ENCODE measurements at regions not wholly inside any gene's neighbourhood (a gene's known extent, or its start where the extent isn't known, plus 50 kb on each side); places are given as distances from the start of the nearest gene placed in this dataset.

- no peaks in the 10 kb centered on the region for H3K9me2 ChIP-seq
- WGBS (ENCODE audit: low lambda C conversion rate), result 20% methylated on average over 2 of the region's 2 CpGs
- no peaks in the 10 kb centered on the region for H3F3A ChIP-seq (replicated peaks; ENCODE audit: insufficient read depth)
- H3K9me3 ChIP-seq, result no peaks in the 10 kb centered on the region
- H3K27me3 ChIP-seq (ENCODE audit: insufficient read depth), result no peaks in the 10 kb centered on the region
- H3K4me1 ChIP-seq (ENCODE audit: control insufficient read depth in 1 of 2, insufficient read depth in 2 of 2, low read depth in 1 of 2, low read length in 1 of 2), result peaks cover 0 to 3% of the 10 kb centered on the region in 2 experiments; a peak in 2 of 4 replicates
- no peak overlapping the region for H2AFZ ChIP-seq (ENCODE audit: low read depth)
- H3K79me2 ChIP-seq (ENCODE audit: insufficient read depth), result no peaks in the 10 kb centered on the region
- TF ChIP-seq NRF1 (IDR thresholded peaks at IDR 0.05; ENCODE audit: low read depth, low read length) (no peak), EP300 (IDR thresholded peaks at IDR 0.05; ENCODE audit: borderline replicate concordance in 1 of 2, low read depth in 1 of 2, low read length in 1 of 2) (peak in 1 of 2 experiments; percentile 67; a peak in 2 of 4 replicates), MAX (IDR thresholded peaks at IDR 0.05; ENCODE audit: low read depth) (no peak), GATA2 (CRISPR knock-in tag; IDR thresholded peaks at IDR 0.05) (peak; percentile 54; the same call in 1 of the 2 replicates), RCOR1 (IDR thresholded peaks at IDR 0.05; ENCODE audit: low read length) (peak; percentile 62; the same call in 1 of the 2 replicates)
- ChIA-PET CTCF (interaction anchor here (0.8 to 1.4 kb wide), 2 partner anchors 346 to 400 kb away, joined by 3 read pairs; no protein-coding TSS in a partner anchor), POLR2A (no interaction called here)
- no peaks in the 10 kb centered on the region for H3K36me3 ChIP-seq (replicated peaks in 1 of 2; ENCODE audit: control insufficient read depth in 1 of 2, insufficient read depth in 2 of 2, low read length in 1 of 2)
- no peaks in the 10 kb centered on the region for H4K20me1 ChIP-seq (ENCODE audit: insufficient read depth)
- H3K4me2 ChIP-seq, result no peak overlapping the region
- peak; percentile 9 for DNase-seq
- peak overlapping the region in 1 of 2 experiments; percentile 53; a peak in 2 of 4 replicates for H3K27ac ChIP-seq (ENCODE audit: low read depth in 2 of 2, low read length in 1 of 2)
- H3K4me3 ChIP-seq (ENCODE audit: low read depth in 2 of 2, low read length in 1 of 2), result no peak overlapping the region
- no peak overlapping the region for H3K9ac ChIP-seq
Measured at GRCh38 chr2:164079258-164079657, 343.4 kb upstream of the FIGN start.

GRCh38 chr2:164078421-164078820, 342.6 kb upstream of the FIGN start:
- Histone ChIP-seq H2AFZ (ENCODE audit: low read depth) (no peak overlapping the region), H3K27me3 (ENCODE audit: insufficient read depth) (no peaks in the 10 kb centered on the region), H3K4me2 (no peak overlapping the region), H3K9ac (no peak overlapping the region), H3K9me3 (no peaks in the 10 kb centered on the region), H4K20me1 (ENCODE audit: insufficient read depth) (no peaks in the 10 kb centered on the region), H3F3A (replicated peaks; ENCODE audit: insufficient read depth) (no peaks in the 10 kb centered on the region), H3K36me3 (replicated peaks in 1 of 2; ENCODE audit: control insufficient read depth in 1 of 2, insufficient read depth in 2 of 2, low read length in 1 of 2) (no peaks in the 10 kb centered on the region), H3K9me2 (no peaks in the 10 kb centered on the region), H3K27ac (ENCODE audit: low read depth in 2 of 2, low read length in 1 of 2) (peak overlapping the region in 1 of 2 experiments; percentile 53; a peak in 2 of 4 replicates), H3K4me3 (ENCODE audit: low read depth in 2 of 2, low read length in 1 of 2) (no peak overlapping the region), H3K4me1 (ENCODE audit: control insufficient read depth in 1 of 2, insufficient read depth in 2 of 2, low read depth in 1 of 2, low read length in 1 of 2) (peaks cover 0 to 11% of the 10 kb centered on the region in 2 experiments; a peak in 2 of 4 replicates), H3K79me2 (ENCODE audit: insufficient read depth) (no peaks in the 10 kb centered on the region)
- WGBS (ENCODE audit: low lambda C conversion rate), result 71% methylated on average over 4 of the region's 4 CpGs
- ChIA-PET CTCF (no interaction called here), POLR2A (no interaction called here)
- DNase-seq, result no peak
- TF ChIP-seq FOSL2 (IDR thresholded peaks at IDR 0.05; ENCODE audit: borderline replicate concordance, low read depth) (no peak), MXI1 (IDR thresholded peaks at IDR 0.05; ENCODE audit: low read depth, low read length) (no peak), GABPA (IDR thresholded peaks at IDR 0.05; ENCODE audit: low read depth) (no peak), REST (IDR thresholded peaks at IDR 0.05; ENCODE audit: low read depth, low read length) (no peak), TAF1 (IDR thresholded peaks at IDR 0.05; ENCODE audit: borderline replicate concordance, low read depth, low read length) (no peak), USF1 (IDR thresholded peaks at IDR 0.05; ENCODE audit: borderline replicate concordance, low read depth) (no peak), USF2 (IDR thresholded peaks at IDR 0.05; ENCODE audit: borderline replicate concordance, low read depth, low read length) (no peak), NRF1 (IDR thresholded peaks at IDR 0.05; ENCODE audit: low read depth, low read length) (no peak), ELF1 (IDR thresholded peaks at IDR 0.05) (no peak), RFX5 (IDR thresholded peaks at IDR 0.05; ENCODE audit: low read length) (no peak), POLR2AphosphoS5 (IDR thresholded peaks at IDR 0.05; ENCODE audit: low read depth, low read length) (no peak)

All from SK-N-SH (cell line).